AG04450 (cell line): ENCODE measurements at regions not wholly inside any gene's neighbourhood (a gene's known extent, or its start where the extent isn't known, plus 50 kb on each side); places are given as distances from the start of the nearest gene placed in this dataset.

Experiments
- CTCF ChIA-PET: fragments of 300-600, 350-600 bp; formaldehyde crosslinking; extraction: SDS; loops from one replicate; lab custom pipeline; 2022; ENCODE audit warnings: antibody characterized with exemption, inconsistent platforms; lab: Charles Lee
- POLR2A ChIA-PET: fragments of 350-600 bp; formaldehyde crosslinking; extraction: SDS; loops from one replicate; lab custom pipeline; 2021; ENCODE audit warnings: antibody characterized with exemption, inconsistent platforms; lab: Yijun Ruan, JAX
- DNase-seq: peaks from one replicate; pipeline ENCODE4 v3.0.0-alpha.2; 2011; ENCODE audit warnings: low read depth, low spot score
- H3K27ac ChIP-seq: one replicate; pipeline ENCODE4 v1.5.1; 2012; ENCODE audit warnings: low read depth, low read length, control low read depth
- H3K27me3 ChIP-seq: one replicate; pipeline ENCODE4 v1.6.0; 2012; ENCODE audit warnings: low read length; ENCODE audit not compliant: control insufficient read depth, insufficient read depth
- H3K4me3 ChIP-seq: 2 replicates; pipeline ENCODE4 v1.5.1; 2011; ENCODE audit warnings: mild to moderate bottlenecking, low read depth, low read length, control low read depth
- H3K9me3 ChIP-seq: 2 replicates; pipeline ENCODE4 v1.5.1; 2012; ENCODE audit warnings: low read length; ENCODE audit not compliant: control insufficient read depth, insufficient read depth
- TF ChIP-seq, protein P1 (sequence below): IDR thresholded peaks from 2 replicates; pipeline ENCODE4 v1.5.1; 2011; ENCODE audit warnings: low read depth, low read length, control low read depth, inconsistent platforms

GRCh38 chr22:49325531-49326395 lies 501.9 kb downstream of the BRD1 start:
- Histone ChIP-seq H3K9me3 (peaks cover 97% of the 10 kb centered on the region), H3K4me3 (no peak overlapping the region), H3K27ac (no peak overlapping the region), H3K27me3 (no peaks in the 10 kb centered on the region)
- POLR2A ChIA-PET: no interaction called here
- no peak for DNase-seq
- TF ChIP-seq, protein P1, sequence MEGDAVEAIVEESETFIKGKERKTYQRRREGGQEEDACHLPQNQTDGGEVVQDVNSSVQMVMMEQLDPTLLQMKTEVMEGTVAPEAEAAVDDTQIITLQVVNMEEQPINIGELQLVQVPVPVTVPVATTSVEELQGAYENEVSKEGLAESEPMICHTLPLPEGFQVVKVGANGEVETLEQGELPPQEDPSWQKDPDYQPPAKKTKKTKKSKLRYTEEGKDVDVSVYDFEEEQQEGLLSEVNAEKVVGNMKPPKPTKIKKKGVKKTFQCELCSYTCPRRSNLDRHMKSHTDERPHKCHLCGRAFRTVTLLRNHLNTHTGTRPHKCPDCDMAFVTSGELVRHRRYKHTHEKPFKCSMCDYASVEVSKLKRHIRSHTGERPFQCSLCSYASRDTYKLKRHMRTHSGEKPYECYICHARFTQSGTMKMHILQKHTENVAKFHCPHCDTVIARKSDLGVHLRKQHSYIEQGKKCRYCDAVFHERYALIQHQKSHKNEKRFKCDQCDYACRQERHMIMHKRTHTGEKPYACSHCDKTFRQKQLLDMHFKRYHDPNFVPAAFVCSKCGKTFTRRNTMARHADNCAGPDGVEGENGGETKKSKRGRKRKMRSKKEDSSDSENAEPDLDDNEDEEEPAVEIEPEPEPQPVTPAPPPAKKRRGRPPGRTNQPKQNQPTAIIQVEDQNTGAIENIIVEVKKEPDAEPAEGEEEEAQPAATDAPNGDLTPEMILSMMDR: no peak
- CTCF ChIA-PET: no interaction called here

GRCh38 chr22:49324527-49325491 lies 502.9 kb downstream of the BRD1 start:
- ChIA-PET CTCF (no interaction called here), POLR2A (no interaction called here)
- Histone ChIP-seq H3K9me3 (peaks cover 90% of the 10 kb centered on the region), H3K4me3 (no peak overlapping the region), H3K27me3 (no peaks in the 10 kb centered on the region), H3K27ac (no peak overlapping the region)
- TF ChIP-seq, protein P1: no peak
- no peak for DNase-seq

- ChIA-PET CTCF (no interaction called here), POLR2A (no interaction called here)
- Histone ChIP-seq H3K27me3 (no peaks in the 10 kb centered on the region), H3K27ac (no peak overlapping the region), H3K9me3 (peaks cover 82% of the 10 kb centered on the region), H3K4me3 (no peak overlapping the region)
- TF ChIP-seq, protein P1: no peak
- no peak for DNase-seq
Measured at GRCh38 chr22:49323751-49324415, 503.8 kb downstream of the BRD1 start.

GRCh38 chr22:49322861-49323622 lies 504.6 kb downstream of the BRD1 start:
- H3K27ac ChIP-seq: no peak overlapping the region
- H3K9me3 ChIP-seq: peaks cover 74% of the 10 kb centered on the region
- ChIA-PET CTCF (no interaction called here), POLR2A (no interaction called here)
- TF ChIP-seq, protein P1: no peak
- H3K27me3 ChIP-seq: no peaks in the 10 kb centered on the region
- no peak overlapping the region for H3K4me3 ChIP-seq
- no peak for DNase-seq
